ENCODE measurements at regions not wholly inside any gene's neighbourhood (a gene's known extent, or its start where the extent isn't known, plus 50 kb on each side); places are given as distances from the start of the nearest gene placed in this dataset.

- no peaks in the 10 kb centered on the region for H3K79me2 ChIP-seq (ENCODE audit: insufficient read depth, low read length)
- Mint-ChIP-seq H3K9me3 (peaks cover 16 to 45% (median 21%) of the 10 kb centered on the region in 7 donors), H3K4me1 (no peaks in the 10 kb centered on the region), H3K27me3 (ENCODE audit: low read depth in 3 of 3) (no peaks in the 10 kb centered on the region), H3K4me3 (no peak overlapping the region), H3K27ac (no peak overlapping the region), H3K36me3 (no peaks in the 10 kb centered on the region)
- H3K36me3 ChIP-seq (replicated peaks in 1 of 2; ENCODE audit: control insufficient read depth in 1 of 2, insufficient read depth in 2 of 2, low read length in 2 of 2): no peaks in the 10 kb centered on the region
- no peak overlapping the region for H3K4me3 ChIP-seq (replicated peaks in 1 of 3; ENCODE audit: low read depth in 2 of 3, low read length in 3 of 3)
- WGBS (ENCODE audit: insufficient coverage): no CpG with 5 or more reads among the region's 1 CpG
- no peak overlapping the region for H3K4me2 ChIP-seq (replicated peaks; ENCODE audit: extremely low read depth, low read length, poor library complexity, severe bottlenecking)
- H3K9me3 ChIP-seq (replicated peaks in 1 of 2; ENCODE audit: control insufficient read depth in 1 of 2, insufficient read depth in 1 of 2, low read length in 2 of 2): peaks cover 30 to 40% of the 10 kb centered on the region in 2 donors
- H2AFZ ChIP-seq (ENCODE audit: insufficient read depth, low read depth, low read length, poor library complexity, severe bottlenecking): no peak overlapping the region
- no peaks in the 10 kb centered on the region for H3K27me3 ChIP-seq (ENCODE audit: control insufficient read depth in 2 of 2, insufficient read depth in 2 of 2, low read length in 2 of 2)
- no peaks in the 10 kb centered on the region for H4K20me1 ChIP-seq (ENCODE audit: insufficient read depth, low read length)
- no peaks in the 10 kb centered on the region for H3K4me1 ChIP-seq (ENCODE audit: control insufficient read depth in 1 of 2, insufficient read depth in 2 of 2, low read length in 2 of 2)
- H3K27ac ChIP-seq (ENCODE audit: low read depth in 1 of 2, low read length in 2 of 2): no peak overlapping the region
- DNase-seq: no peak
- H3K9ac ChIP-seq (ENCODE audit: insufficient read depth, low read length, poor library complexity, severe bottlenecking): no peak overlapping the region
- no peak for TF ChIP-seq CTCF (IDR thresholded peaks at IDR 0.05)
- intact Hi-C loops (cut with micrococcal nuclease): no loop called here
These were observed 158.8 kb upstream of the DACH1 start for GRCh38 chr13:72025836-72026235.

- H3K4me1 Mint-ChIP-seq: no peaks in the 10 kb centered on the region
- no peaks in the 10 kb centered on the region for H3K36me3 ChIP-seq (replicated peaks in 1 of 2; ENCODE audit: control insufficient read depth in 1 of 2, insufficient read depth in 2 of 2, low read length in 2 of 2)
- no peak overlapping the region for H3K9ac ChIP-seq (ENCODE audit: insufficient read depth, low read length, poor library complexity, severe bottlenecking)
- TF ChIP-seq CTCF (IDR thresholded peaks at IDR 0.05): no peak
- no peaks in the 10 kb centered on the region for H3K27me3 Mint-ChIP-seq (ENCODE audit: low read depth in 3 of 3)
- H2AFZ ChIP-seq (ENCODE audit: insufficient read depth, low read depth, low read length, poor library complexity, severe bottlenecking): no peak overlapping the region
- H3K9me3 Mint-ChIP-seq: peaks cover 6 to 38% (median 19%) of the 10 kb centered on the region in 7 donors
- no peaks in the 10 kb centered on the region for H3K79me2 ChIP-seq (ENCODE audit: insufficient read depth, low read length)
- peaks cover 16 to 50% of the 10 kb centered on the region in 2 donors for H3K9me3 ChIP-seq (replicated peaks in 1 of 2; ENCODE audit: control insufficient read depth in 1 of 2, insufficient read depth in 1 of 2, low read length in 2 of 2)
- no peak overlapping the region for H3K27ac Mint-ChIP-seq
- no peaks in the 10 kb centered on the region for H3K27me3 ChIP-seq (ENCODE audit: control insufficient read depth in 2 of 2, insufficient read depth in 2 of 2, low read length in 2 of 2)
- intact Hi-C loops (cut with micrococcal nuclease): no loop called here
- H3K36me3 Mint-ChIP-seq: no peaks in the 10 kb centered on the region
- no peak overlapping the region for H3K4me3 Mint-ChIP-seq
- no peak overlapping the region for H3K27ac ChIP-seq (ENCODE audit: low read depth in 1 of 2, low read length in 2 of 2)
- H4K20me1 ChIP-seq (ENCODE audit: insufficient read depth, low read length): no peaks in the 10 kb centered on the region
- WGBS (ENCODE audit: insufficient coverage): no CpG with 5 or more reads among the region's 6 CpGs
- DNase-seq: no peak
- H3K4me3 ChIP-seq (replicated peaks in 1 of 3; ENCODE audit: low read depth in 2 of 3, low read length in 3 of 3): no peak overlapping the region
- no peaks in the 10 kb centered on the region for H3K4me1 ChIP-seq (ENCODE audit: control insufficient read depth in 1 of 2, insufficient read depth in 2 of 2, low read length in 2 of 2)
- H3K4me2 ChIP-seq (replicated peaks; ENCODE audit: extremely low read depth, low read length, poor library complexity, severe bottlenecking): no peak overlapping the region
These were observed 156.9 kb upstream of the DACH1 start for GRCh38 chr13:72023895-72024294.

All from CD14-positive monocyte (primary cell).